WTC11 (cell line): ENCODE measurements at regions not wholly inside any gene's neighbourhood (a gene's known extent, or its start where the extent isn't known, plus 50 kb on each side); places are given as distances from the start of the nearest gene placed in this dataset.

ENCODE experiments used
- ATAC-seq: fragments of 200-7000 bp; cut with Tn5 transposase; 2 replicates; pipeline ENCODE4 v1.10.0; 2021; ENCODE audit warnings: mild to moderate bottlenecking, moderate library complexity
- CTCF ChIA-PET: fragments of 300-600 bp; sonication (Branson Sonifier 250); formaldehyde crosslinking; loops from one replicate; lab custom pipeline; 2021; ENCODE audit warnings: antibody characterized with exemption; lab: Charles Lee
- POLR2A ChIA-PET: fragments of 350-600 bp; sonication (Branson Sonifier 250); formaldehyde crosslinking; loops from one replicate; lab custom pipeline; 2021; ENCODE audit warnings: antibody characterized with exemption; lab: Charles Lee
- DNase-seq: peaks from one replicate; pipeline ENCODE4 v3.0.0; 2021; ENCODE audit warnings: low spot score
- H3K27ac Mint-ChIP-seq: 2 replicates; pipeline ENCODE4 v1.8.0; 2021; ENCODE audit warnings: mixed read lengths
- H3K27me3 Mint-ChIP-seq: 2 replicates; pipeline ENCODE4 v1.8.0; 2021; ENCODE audit warnings: low read depth, mild to moderate bottlenecking, moderate library complexity, mixed read lengths
- H3K36me3 Mint-ChIP-seq: 2 replicates; pipeline ENCODE4 v1.8.0; 2021; ENCODE audit warnings: mixed read lengths
- H3K4me1 Mint-ChIP-seq: 2 replicates; pipeline ENCODE4 v1.8.0; 2022; ENCODE audit warnings: mixed read lengths
- H3K4me3 Mint-ChIP-seq: 2 replicates; pipeline ENCODE4 v1.8.0; 2021; ENCODE audit warnings: mild to moderate bottlenecking, moderate library complexity, mixed read lengths
- H3K9me3 Mint-ChIP-seq: 2 replicates; pipeline ENCODE4 v1.8.0; 2021; ENCODE audit warnings: mixed read lengths
- ATF1 ChIP-seq: sonication (generic); formaldehyde crosslinking; IDR thresholded peaks from 2 replicates; pipeline ENCODE4 v1.8.1; 2023; ENCODE audit warnings: mild to moderate bottlenecking, moderate library complexity, missing genetic modification reagents
- CREM ChIP-seq: sonication (generic); formaldehyde crosslinking; IDR thresholded peaks from 2 replicates; pipeline ENCODE4 v1.8.1; 2022; ENCODE audit warnings: mild to moderate bottlenecking, missing genetic modification reagents, moderate library complexity
- ELF4 ChIP-seq: sonication (generic); formaldehyde crosslinking; IDR thresholded peaks from 2 replicates; pipeline ENCODE4 v1.8.1; 2022; ENCODE audit warnings: low read depth, mild to moderate bottlenecking, moderate library complexity, missing genetic modification reagents
- EMX1 ChIP-seq: fragments of 250-450 bp; sonication (Bioruptor Pico); IDR thresholded peaks from 2 replicates; pipeline ENCODE4 v1.8.0; 2021; ENCODE audit warnings: mild to moderate bottlenecking
- FOXK1 ChIP-seq: sonication (generic); formaldehyde crosslinking; IDR thresholded peaks from 2 replicates; pipeline ENCODE4 v1.8.0; 2022; ENCODE audit warnings: mild to moderate bottlenecking, moderate library complexity, missing genetic modification reagents
- GABPB1 ChIP-seq: sonication (generic); formaldehyde crosslinking; IDR thresholded peaks from 2 replicates; pipeline ENCODE4 v1.8.1; 2023; ENCODE audit warnings: mild to moderate bottlenecking, missing genetic modification reagents
- HMGXB4 ChIP-seq: sonication (generic); formaldehyde crosslinking; IDR thresholded peaks from 2 replicates; pipeline ENCODE4 v1.8.1; 2023; ENCODE audit warnings: mild to moderate bottlenecking, moderate library complexity, missing genetic modification reagents
- MXD4 ChIP-seq: fragments of 250-450 bp; sonication (Bioruptor Pico); IDR thresholded peaks from 2 replicates; pipeline ENCODE4 v1.8.0; 2021; ENCODE audit warnings: mild to moderate bottlenecking, moderate library complexity, borderline replicate concordance
- NR3C1 ChIP-seq: sonication (generic); formaldehyde crosslinking; conservative IDR thresholded peaks from 2 replicates; pipeline ENCODE4 v1.8.1; 2023; ENCODE audit warnings: low read depth, mild to moderate bottlenecking, missing genetic modification reagents
- TCF7 ChIP-seq: sonication (generic); formaldehyde crosslinking; IDR thresholded peaks from 2 replicates; pipeline ENCODE4 v1.8.0; 2022; ENCODE audit warnings: mild to moderate bottlenecking, low read depth, missing genetic modification reagents, moderate library complexity
- TEAD4 ChIP-seq: sonication (generic); formaldehyde crosslinking; IDR thresholded peaks from 2 replicates; pipeline ENCODE4 v1.8.0; 2022; ENCODE audit warnings: mild to moderate bottlenecking, missing genetic modification reagents
- ZNF138 ChIP-seq: sonication (generic); formaldehyde crosslinking; conservative IDR thresholded peaks from 2 replicates; pipeline ENCODE4 v1.8.1; 2022; ENCODE audit warnings: mild to moderate bottlenecking, moderate library complexity, missing genetic modification reagents
- ZNF232 ChIP-seq: sonication (generic); formaldehyde crosslinking; IDR thresholded peaks from 2 replicates; pipeline ENCODE4 v1.8.0; 2022; ENCODE audit warnings: mild to moderate bottlenecking, missing genetic modification reagents
- ZNF423 ChIP-seq: fragments of 250-450 bp; sonication (Bioruptor Pico); IDR thresholded peaks from 2 replicates; pipeline ENCODE4 v2.1.2; 2022; ENCODE audit warnings: mild to moderate bottlenecking, moderate library complexity
- ZNF512 ChIP-seq: sonication (generic); formaldehyde crosslinking; IDR thresholded peaks from 2 replicates; pipeline ENCODE4 v1.8.1; 2022; ENCODE audit warnings: missing genetic modification reagents, borderline replicate concordance
- TF ChIP-seq, protein P1 (sequence below): sonication (generic); formaldehyde crosslinking; IDR thresholded peaks from 2 replicates; pipeline ENCODE4 v1.8.0; 2022; ENCODE audit warnings: mild to moderate bottlenecking, missing genetic modification reagents
- TF ChIP-seq, protein P2 (sequence below): sonication (generic); formaldehyde crosslinking; conservative IDR thresholded peaks from 2 replicates; pipeline ENCODE4 v1.8.1; 2022; ENCODE audit warnings: mild to moderate bottlenecking, missing genetic modification reagents
- TF ChIP-seq, protein P3 (sequence below): fragments of 250-450 bp; sonication (Bioruptor Pico); IDR thresholded peaks from 2 replicates; pipeline ENCODE4 v1.8.0; 2021; ENCODE audit warnings: mild to moderate bottlenecking
- TF ChIP-seq, protein P4 (sequence below): fragments of 250-450 bp; sonication (Bioruptor Pico); IDR thresholded peaks from 2 replicates; pipeline ENCODE4 v1.9.0; 2021; ENCODE audit warnings: mild to moderate bottlenecking

- H3K4me1 Mint-ChIP-seq, result no peaks in the 10 kb centered on the region
- peaks cover 68% of the 10 kb centered on the region for H3K9me3 Mint-ChIP-seq
- no peak overlapping the region for H3K4me3 Mint-ChIP-seq
- H3K27ac Mint-ChIP-seq, result no peak overlapping the region
- DNase-seq, result no peak
- TF ChIP-seq, protein P1, sequence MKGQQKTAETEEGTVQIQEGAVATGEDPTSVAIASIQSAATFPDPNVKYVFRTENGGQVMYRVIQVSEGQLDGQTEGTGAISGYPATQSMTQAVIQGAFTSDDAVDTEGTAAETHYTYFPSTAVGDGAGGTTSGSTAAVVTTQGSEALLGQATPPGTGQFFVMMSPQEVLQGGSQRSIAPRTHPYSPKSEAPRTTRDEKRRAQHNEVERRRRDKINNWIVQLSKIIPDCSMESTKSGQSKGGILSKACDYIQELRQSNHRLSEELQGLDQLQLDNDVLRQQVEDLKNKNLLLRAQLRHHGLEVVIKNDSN (CRISPR knock-in tag), result no peak
- TF ChIP-seq NR3C1 (CRISPR knock-in tag) (no peak), MXD4 (CRISPR knock-in tag) (no peak), ZNF232 (CRISPR knock-in tag) (no peak), ATF1 (CRISPR knock-in tag) (no peak), ELF4 (CRISPR knock-in tag) (no peak), GABPB1 (CRISPR knock-in tag) (no peak)
- TF ChIP-seq, all 79 proteins: peak for 0
- H3K27me3 Mint-ChIP-seq, result peaks cover 7% of the 10 kb centered on the region; the same call in 1 of the 2 replicates
- ChIA-PET POLR2A (no interaction called here), CTCF (no interaction called here)
- no peak for ATAC-seq
- peaks cover 61% of the 10 kb centered on the region for H3K36me3 Mint-ChIP-seq
These were observed 103.9 kb upstream of the C1orf174 start for GRCh38 chr1:4003846-4004505.

DNA sequence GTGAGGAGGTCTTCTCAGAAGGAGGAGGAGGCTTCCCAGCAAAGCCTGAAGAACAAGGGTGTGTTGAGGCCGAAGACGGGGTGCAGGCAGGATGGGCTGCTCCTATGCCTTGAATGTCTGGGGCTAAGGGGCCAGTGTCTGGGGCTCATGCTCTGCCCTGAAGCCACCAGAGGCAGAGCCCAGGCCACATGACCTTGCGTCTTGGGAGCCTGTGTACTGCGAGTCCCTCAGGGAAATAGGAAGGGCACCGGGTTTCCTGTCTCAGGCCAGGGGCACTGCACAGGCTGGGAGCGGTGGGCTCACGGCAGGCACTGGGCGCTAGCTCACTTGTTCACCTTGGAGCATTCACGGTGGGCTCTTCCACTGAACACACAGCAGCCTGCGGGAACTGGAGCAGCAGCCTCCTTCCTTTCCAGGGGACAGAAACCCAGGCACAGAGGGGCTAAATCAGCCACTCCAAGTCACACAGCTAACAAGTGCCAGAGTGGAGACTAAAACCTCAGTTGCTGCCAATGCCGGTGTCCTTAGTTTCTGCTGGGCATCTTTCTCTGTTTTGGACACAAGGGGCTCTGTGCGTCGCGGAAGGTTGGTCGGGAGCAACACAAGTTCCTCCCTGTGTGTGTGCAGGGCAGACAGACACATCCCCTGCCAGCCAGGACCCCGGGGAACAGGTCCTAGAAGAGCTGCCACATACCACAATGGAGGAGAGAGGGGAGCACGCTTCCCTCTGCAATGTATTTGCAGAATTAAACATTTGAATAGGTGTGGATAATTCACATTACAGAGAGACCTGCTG is 104.8 kb upstream of the C1orf174 start:
- Mint-ChIP-seq H3K9me3 (peaks cover 76% of the 10 kb centered on the region), H3K27ac (no peak overlapping the region), H3K4me3 (no peak overlapping the region), H3K4me1 (no peaks in the 10 kb centered on the region), H3K36me3 (peaks cover 66% of the 10 kb centered on the region), H3K27me3 (peaks cover 7% of the 10 kb centered on the region; the same call in 1 of the 2 replicates)
- DNase-seq (no peak), ATAC-seq (no peak)
- ChIA-PET CTCF (no interaction called here), POLR2A (no interaction called here)
- TF ChIP-seq, protein P2, sequence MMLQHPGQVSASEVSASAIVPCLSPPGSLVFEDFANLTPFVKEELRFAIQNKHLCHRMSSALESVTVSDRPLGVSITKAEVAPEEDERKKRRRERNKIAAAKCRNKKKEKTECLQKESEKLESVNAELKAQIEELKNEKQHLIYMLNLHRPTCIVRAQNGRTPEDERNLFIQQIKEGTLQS (CRISPR knock-in tag), result no peak
- TF ChIP-seq ATF1 (CRISPR knock-in tag) (no peak), TEAD4 (CRISPR knock-in tag) (no peak), ZNF423 (no peak), EMX1 (CRISPR knock-in tag) (no peak), ZNF138 (CRISPR knock-in tag) (no peak), FOXK1 (no peak), CREM (CRISPR knock-in tag) (no peak), TCF7 (CRISPR knock-in tag) (no peak), ZNF512 (no peak), HMGXB4 (no peak)
- TF ChIP-seq, protein P3, sequence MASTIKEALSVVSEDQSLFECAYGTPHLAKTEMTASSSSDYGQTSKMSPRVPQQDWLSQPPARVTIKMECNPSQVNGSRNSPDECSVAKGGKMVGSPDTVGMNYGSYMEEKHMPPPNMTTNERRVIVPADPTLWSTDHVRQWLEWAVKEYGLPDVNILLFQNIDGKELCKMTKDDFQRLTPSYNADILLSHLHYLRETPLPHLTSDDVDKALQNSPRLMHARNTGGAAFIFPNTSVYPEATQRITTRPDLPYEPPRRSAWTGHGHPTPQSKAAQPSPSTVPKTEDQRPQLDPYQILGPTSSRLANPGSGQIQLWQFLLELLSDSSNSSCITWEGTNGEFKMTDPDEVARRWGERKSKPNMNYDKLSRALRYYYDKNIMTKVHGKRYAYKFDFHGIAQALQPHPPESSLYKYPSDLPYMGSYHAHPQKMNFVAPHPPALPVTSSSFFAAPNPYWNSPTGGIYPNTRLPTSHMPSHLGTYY (CRISPR knock-in tag), result no peak
- TF ChIP-seq, protein P4, sequence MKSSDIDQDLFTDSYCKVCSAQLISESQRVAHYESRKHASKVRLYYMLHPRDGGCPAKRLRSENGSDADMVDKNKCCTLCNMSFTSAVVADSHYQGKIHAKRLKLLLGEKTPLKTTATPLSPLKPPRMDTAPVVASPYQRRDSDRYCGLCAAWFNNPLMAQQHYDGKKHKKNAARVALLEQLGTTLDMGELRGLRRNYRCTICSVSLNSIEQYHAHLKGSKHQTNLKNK (CRISPR knock-in tag), result no peak
